Right lobe of liver (tissue), 4 donors: ENCODE measurements at regions not wholly inside any gene's neighbourhood (a gene's known extent, or its start where the extent isn't known, plus 50 kb on each side); places are given as distances from the start of the nearest gene placed in this dataset.

Experiments used
- POLR2A ChIP-seq: fragments of 450-650 bp; IDR thresholded peaks from one replicate; pipeline ENCODE4 v1.6.1; 2017; ENCODE audit warnings: antibody characterized with exemption, mild to moderate bottlenecking
- TF ChIP-seq, protein P1 (sequence below), 4 donors: fragments of 200-600 bp in 3 of 4; fragments of 450-650 bp in 1 of 4; IDR thresholded peaks; one replicate each; pipeline versions ENCODE4 v1.5.1 to v1.8.0; 2016 to 2022; ENCODE audit warnings: antibody characterized with exemption in 4 of 4, mild to moderate bottlenecking in 2 of 4
- donor health status: DM: no; HTN: no; CAD: no.
- donor health status: DM: no; HTN: no; CAD: no.
- donor health status: DM: no; HTN: yes; CAD: no.

DNA sequence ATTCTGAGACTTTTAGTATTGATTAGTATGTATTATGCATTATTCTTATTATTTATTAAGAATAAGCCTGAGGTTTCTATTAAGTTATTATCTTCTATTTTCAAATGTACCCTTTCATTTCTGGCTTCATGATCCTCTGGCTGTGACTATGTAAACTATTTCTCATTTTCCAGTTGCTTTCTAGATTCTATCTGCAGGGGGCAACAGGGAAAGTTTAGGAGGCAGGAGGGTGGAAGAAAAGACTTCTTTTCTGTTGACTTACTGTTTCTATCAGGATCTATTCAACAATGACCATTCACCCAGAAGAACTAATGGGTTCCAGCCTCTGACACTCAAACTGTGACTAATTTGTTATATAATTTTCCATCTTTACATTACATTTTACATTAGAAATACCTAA, 653.4 kb upstream of the FSHR start:
- TF ChIP-seq POLR2A, result no peak
- TF ChIP-seq, protein P1, sequence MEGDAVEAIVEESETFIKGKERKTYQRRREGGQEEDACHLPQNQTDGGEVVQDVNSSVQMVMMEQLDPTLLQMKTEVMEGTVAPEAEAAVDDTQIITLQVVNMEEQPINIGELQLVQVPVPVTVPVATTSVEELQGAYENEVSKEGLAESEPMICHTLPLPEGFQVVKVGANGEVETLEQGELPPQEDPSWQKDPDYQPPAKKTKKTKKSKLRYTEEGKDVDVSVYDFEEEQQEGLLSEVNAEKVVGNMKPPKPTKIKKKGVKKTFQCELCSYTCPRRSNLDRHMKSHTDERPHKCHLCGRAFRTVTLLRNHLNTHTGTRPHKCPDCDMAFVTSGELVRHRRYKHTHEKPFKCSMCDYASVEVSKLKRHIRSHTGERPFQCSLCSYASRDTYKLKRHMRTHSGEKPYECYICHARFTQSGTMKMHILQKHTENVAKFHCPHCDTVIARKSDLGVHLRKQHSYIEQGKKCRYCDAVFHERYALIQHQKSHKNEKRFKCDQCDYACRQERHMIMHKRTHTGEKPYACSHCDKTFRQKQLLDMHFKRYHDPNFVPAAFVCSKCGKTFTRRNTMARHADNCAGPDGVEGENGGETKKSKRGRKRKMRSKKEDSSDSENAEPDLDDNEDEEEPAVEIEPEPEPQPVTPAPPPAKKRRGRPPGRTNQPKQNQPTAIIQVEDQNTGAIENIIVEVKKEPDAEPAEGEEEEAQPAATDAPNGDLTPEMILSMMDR (IDR thresholded peaks at IDR 0.05), result no peak
